HG03025 (cell line): ENCODE measurements at regions not wholly inside any gene's neighbourhood (a gene's known extent, or its start where the extent isn't known, plus 50 kb on each side); places are given as distances from the start of the nearest gene placed in this dataset.

ENCODE experiments used
- ATAC-seq: cut with Tn5 transposase; IDR thresholded peaks from one replicate; pipeline ENCODE4 v1.9.1; 2021; ENCODE audit warnings: mild to moderate bottlenecking, moderate library complexity; ENCODE audit not compliant: unreplicated experiment, low FRiP score

DNA sequence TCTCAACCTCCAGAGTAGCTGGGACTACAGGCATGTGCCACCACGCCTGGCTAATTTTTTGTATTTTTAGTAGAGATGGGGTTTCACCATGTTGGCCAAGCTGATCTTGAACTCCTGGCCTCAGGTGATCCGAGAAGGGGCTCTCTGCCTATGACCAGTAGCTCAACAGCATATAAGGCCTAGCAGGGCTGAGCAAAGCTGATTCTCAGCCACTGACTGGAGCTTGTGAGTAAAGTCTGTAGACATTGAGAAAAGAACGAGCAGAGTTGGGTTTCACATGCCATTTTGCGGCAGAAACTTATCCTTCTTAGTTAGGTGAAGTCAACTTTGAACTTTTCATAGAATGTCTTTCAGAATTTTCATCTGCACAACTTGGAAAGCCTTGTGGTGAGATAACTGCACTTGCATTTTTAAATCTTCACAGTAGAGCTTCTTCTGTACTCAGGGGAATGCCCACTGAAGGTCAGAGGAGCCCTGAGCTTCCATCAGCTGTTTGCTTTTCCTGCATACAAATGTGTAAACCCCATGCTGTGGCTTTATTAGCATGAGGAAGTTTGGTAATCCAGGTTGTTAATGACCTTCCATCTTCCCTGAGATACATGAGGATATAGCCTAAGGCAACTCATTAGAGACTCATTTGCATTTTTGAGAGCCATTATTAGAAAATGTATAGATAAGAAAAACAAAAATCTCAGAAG is 602.4 kb downstream of the METTL4 start:
- ATAC-seq = no peak

DNA sequence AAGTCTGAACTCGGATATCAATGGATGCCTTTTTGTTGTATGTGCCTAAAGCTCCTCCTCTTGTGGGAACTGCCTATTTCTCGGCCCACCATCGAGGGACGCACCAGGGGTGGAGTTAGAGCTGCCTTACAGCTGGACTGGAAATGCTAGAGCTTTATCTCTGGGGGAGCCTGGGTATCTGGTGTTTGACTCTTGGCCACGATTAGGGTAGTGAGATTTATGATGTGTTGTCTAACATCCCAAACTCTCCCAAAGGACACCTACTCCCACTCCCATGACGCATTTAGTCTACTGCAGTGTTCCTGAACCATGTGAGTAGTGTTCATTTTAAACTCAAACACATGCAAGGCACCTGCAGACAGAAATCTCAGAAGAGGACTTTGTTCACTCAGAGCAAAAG is 594.8 kb downstream of the METTL4 start:
- ATAC-seq = no peak

DNA sequence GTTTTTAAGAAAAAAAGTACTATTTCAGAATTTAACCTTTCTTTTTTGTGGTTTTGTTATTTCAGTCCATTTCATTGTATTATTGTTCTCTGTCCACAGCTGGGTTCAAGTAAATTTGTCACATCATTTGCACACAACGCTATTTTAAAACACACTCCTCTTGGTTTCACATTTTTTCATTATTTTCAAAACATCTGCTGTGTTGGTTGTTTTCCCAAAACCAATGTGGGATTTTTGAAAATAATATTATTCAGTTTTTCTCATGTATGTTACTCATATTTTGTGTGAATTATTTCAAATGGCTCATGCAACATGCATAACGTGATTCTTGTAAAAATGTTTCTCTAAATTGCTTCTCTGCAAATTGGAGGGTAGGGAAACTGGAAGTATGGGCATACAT is 589.2 kb downstream of the METTL4 start:
- no peak for ATAC-seq

DNA sequence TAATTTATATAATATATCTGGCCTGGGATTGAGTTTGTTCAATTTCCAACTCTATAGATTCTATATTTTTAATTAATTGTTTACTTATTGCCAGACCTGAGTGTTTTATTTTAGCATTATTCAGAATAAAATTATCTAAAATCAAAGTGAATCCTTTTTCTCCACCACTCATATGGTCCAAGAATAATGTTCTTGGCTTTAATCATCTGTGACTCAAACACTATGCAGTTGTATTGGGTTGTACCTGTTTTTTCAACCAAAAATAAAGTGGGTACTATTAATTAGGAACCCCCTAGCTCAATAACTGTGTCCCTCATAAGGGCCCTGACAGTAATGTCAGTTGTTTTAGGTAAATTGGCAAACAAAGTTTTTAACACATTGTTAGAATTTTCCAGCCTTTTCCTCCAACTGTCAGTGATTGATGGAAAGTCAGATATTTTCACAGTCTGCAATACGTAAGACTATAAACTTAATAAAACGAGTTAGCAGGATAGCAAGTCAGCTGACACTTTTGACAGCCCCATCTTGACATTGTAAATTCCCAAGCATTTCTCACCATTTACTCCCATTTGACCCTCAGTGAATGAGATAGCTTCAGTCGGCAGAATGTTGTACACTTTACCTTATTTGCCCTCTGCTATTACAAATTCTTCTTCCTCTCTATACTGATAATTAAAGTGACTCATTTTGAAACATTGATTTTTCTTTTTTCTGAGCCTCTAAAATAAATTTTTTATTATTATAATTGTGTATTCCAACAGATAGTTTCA is 587.4 kb downstream of the METTL4 start:
- no peak for ATAC-seq

DNA sequence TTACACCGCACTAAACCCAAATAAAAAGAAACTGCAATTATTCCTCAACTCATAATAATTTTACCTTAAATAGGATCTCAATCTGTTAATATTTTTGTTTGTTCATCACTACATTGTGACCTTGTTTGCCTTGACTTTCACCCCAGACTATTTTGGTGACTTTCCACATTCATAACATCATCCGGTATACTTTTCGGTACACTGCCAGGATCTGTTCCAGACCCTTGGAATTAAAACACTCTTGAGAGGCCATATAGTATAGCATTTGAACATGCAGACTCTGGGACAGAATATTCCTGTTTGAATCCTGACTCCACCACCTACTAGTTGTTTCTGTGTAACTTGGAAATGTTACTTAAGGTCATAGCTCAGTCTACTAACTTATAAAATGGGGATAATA is 577.4 kb downstream of the METTL4 start:
- ATAC-seq = no peak

DNA sequence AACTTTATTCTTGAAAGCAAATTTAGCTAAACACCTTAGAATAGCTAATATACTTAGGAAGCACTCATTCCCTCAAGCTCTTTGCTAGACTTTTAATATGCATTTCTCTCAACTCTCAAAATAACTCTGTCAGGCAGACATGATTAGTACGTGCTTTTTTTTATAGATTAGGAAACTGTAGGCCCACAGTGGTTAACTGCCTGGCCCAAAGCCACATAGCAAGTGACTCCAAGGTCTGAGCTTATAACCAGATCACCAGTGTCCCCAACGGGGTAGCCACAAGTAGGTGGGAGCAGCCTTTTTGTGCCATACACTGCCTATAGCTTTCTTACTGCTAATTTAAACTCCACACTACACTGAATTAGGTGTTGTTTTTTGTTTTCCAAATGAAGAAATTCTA is 576.8 kb downstream of the METTL4 start:
- ATAC-seq = no peak

DNA sequence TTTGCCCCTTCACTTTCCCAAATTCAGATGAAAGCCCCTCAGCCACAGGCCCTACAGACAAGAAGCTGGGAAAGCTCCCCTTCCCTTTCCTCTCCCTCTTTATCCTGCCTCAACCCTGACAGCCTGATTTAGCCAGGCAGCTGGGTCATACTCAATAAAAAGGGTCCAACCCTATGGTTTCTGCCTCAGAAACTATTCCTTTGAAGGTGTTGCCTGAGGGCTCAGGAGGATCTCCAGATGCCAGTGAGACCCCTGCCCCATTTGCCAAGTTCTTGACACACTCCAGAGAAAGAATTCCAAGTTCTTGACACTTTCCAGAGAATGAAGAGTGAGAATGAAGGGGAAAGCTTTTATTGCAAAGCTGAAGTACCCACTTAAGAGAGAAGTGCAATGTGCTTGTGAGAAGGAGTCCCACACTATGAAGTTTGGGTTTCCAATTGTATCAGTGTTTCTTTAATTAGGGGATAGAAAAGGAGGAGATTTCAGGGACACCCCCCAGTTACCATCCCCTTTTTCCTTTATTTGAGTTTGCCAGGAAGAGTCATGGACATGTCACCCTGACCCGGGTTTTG is 576.2 kb downstream of the METTL4 start:
- ATAC-seq = no peak

DNA sequence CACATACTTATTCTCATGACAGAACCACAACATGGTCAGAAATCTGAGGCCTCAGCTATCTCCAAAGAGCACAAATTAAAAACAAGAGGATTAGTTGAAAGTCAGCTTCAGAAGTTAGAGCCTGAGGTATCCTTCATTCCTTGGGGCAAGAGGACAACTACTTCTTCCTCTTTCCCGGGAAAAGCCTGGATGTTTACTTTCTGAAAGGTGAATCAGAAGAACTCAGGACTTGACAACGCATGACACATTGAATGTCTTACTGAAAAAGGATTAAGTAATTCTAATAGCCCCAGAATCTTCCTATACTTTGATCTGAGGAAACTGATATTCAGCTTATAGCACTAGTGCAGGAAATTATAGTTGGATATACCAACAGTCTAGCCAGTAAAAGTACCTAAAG is 573.2 kb downstream of the METTL4 start:
- ATAC-seq = no peak

DNA sequence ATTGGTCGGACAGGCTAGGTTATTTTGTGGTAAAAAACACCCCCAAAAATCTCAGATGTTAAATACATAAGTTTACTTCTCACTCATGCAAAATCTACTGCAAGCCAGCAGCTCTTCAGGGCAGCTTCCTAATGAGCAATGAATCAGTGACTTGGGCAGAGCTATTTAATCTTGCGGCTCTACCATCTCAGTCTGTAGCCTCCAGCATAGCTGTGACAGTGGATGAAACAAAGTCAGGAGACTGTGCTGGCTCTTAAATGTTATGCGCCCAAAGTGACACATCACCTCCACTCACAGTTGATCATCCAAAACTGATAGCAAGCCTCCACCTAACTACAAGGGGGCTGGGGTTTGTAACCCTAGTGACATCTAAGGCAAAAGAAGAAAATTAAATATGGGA is 571.9 kb downstream of the METTL4 start:
- ATAC-seq = no peak

DNA sequence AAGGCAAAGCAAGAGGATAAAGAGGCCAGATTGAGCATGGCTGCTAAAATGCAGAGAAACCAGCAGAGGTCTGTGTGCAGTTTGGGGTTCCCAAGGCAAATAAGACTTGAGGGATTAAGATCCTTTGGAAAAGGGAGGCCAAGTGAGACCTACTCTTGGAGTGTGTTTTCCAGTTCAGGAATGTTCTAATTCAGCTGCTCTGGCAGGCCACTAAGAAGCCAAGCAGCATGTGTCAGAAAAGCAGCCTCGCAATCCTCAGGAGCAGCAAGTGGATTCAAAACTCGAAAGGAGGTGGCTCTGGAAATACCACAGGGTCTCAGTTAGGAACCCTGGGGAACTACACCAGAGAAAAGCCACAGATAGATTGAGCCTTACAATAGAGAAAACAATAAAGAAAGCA is 569.2 kb downstream of the METTL4 start:
- ATAC-seq = no peak

DNA sequence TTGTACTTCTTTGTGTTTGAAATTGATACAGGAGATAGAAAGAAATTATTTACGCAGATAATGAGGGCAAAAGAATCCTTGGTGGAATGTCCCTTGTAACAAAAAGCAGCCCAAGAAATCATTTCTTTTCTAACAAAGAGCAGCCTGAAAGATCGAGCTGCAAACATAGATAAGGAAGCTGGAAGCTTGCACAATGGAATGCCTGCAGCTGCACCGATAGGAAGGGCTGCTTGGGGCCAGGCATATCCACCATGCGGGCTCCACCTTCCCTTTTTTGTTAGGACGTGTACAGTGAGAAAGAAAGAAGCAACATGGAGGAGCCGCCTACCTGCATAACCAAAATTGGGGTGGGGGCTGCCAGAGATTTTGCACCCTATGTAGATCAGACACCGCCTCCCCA is 568.7 kb downstream of the METTL4 start:
- no peak for ATAC-seq

DNA sequence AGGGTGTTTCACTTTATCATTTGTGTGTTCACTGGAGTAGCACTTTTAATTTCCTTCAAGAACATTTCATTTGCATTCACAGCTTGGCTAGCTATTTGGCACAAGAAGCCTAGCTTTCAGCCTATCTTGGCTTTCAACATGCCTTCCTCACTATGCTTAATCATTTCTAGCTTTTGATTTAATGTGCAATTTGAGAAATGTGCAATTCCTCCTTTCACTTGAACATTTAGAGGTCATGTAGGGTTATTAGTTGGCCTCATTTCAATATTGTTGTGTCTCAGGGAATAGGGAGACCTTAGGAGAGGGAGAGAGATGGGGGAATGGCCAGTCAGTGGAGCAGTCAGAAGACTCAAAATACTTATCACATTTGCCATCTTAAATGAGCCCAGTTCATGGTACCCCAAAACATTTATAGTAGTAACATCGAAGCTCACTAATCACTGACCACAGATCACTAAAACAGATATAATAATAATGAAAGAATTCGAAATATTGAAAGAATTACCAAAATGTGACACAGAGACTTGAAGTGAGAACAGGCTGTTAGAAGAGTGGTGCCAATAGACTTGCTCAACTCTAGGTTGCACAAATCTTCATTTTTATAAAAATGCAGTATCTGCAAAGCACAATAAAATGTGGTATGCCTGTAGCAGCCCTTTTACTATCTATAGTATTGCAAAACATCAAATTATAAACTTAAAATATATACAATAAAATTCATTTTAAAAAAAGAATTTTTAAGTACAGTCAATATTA is 561.2 kb downstream of the METTL4 start:
- no peak for ATAC-seq

DNA sequence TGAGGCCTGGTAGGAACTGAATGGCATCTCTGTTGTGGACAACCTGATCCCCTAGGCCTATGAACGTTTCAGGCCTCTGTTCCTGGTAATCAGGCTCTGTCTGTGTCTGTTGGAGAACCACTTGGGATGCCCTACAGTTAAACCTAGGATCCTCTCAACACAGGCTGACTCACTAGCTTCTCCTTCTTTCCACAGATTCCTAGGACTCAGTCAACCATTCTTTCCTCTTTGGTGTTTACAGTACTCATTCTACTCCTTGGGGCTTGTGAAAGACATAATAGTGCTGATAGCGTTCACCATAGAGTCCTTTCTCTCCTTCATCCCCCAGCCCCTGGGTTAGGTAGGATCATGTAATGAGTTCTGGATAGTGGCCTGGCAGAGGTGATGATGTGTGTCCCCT is 544.3 kb downstream of the METTL4 start:
- no peak for ATAC-seq

DNA sequence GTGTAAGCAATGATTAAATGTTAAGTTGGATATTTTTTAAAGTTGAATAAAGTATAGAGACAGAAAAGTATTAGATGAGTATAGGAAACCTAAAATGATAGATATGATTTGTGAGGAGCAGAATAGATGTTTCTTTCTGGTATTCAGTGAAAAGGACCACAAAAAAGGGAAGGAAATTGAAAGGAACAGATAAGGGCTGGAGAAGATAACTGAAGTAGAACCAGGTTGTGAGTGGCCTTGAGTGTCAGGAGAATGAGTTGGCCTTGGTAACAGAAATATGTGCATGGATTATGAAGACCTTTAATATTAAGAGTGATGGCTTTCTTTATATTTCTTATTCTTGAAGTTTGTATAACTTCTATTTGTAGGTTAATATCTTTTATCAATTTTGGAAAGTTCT is 543.5 kb downstream of the METTL4 start:
- no peak for ATAC-seq

DNA sequence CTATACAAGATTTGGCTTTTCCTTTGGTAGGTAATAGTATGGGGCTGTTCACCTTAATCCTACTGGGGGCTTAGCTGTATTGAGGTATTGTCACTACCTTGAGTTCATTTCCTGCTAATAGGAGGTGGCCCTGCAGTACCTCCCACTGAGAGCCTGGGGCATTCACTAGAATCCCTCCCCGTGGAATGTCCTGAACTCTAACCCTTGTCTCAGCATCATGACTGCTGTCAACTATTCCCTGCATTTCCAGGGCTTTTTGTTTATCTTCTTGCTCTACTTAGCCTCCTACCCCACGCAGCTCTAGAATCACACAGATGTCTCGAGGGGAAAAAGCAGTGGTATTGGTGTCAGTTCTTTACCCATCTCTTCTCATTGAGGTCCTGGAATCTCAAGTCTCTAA is 542.3 kb downstream of the METTL4 start:
- ATAC-seq = no peak

DNA sequence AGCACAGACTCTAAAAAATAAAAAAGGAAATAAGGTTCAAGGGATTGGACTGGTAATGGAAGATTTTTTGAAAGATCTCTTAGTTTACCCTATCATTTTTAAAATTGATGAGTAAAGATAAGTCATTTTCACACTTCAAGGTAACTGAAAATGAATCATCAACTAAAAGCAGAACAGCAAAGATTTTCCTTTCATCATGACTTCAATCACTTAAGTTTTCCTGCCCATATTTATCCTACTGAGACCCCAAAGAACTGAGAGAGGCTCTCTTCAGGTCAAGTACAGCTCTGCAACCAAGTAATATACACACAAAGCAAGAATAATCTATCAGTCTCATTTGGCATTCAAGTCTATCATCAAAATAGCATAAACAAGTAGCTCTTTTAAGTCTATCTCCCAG is 540.7 kb downstream of the METTL4 start:
- no peak for ATAC-seq

DNA sequence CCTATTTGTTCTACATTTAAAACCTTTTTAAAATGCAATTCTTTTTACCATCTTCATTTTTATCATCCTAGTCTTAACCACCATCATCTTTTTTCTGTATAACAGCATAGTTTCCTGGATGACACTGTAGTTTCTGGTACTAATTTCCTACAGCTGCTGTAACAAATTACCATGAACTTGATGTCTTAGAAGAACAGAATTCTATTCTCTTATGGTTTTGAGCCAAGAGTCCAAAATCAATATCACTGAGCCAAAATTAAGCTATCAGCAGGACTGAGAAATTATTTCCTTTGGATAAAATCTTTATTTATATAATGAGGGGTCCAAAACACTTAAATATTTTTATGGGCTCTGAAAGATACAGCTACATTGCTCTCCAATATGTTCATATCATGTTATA is 539.3 kb downstream of the METTL4 start:
- no peak for ATAC-seq

DNA sequence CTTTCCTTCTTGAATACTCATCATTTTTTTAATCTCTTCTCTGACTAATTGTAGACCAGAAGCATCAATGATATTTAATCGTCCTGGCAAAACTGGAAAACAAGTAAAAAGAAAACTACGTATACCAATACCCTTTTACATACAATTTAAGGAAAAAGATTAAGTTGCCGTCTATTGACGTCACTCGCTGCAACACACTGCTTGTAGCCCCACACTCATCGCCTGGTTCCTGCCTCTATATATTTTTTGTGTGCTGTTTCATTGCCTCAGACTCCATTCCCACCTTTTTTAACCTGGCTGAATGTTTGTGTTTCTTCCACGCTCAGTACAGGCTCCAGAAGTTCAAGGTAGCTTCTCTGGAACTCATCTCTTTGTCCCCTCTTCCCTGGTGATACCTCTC is 536.2 kb downstream of the METTL4 start:
- no peak for ATAC-seq

DNA sequence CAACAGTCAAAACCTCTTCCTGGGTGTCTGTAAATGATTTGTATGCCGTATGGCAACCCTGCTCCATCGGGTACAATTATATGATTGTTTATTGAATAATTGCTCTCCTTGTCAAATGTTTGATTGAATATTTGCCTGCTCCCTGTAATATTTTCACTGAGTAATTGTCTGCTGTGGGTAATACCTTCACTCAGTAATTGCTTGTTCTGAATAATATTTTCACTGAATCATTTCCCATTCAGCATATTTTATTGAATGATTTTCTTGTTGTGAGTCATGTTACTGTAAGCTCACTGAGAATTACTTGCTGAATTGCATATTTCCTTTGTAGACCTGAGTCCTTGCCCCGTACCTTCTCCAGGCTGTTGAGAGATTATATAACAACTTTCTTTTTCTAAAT is 535.2 kb downstream of the METTL4 start:
- no peak for ATAC-seq

DNA sequence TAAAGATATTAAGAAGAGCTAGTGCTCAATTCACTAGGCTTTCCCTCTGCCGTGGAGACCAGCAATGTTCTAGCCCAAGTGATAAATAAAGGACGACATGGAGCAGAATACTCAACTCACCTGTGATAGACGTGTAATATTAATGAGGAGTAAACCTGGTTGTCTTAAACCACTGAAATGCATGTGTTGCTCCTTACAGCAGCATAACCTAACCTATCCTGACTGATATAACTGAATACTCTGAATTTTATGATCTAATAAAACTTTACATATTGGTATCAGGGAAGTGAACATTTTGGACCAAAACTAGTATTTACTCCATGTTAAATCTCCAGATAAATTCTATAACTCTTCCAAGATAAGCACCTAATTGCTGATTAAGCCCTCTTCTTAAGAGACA is 531.0 kb downstream of the METTL4 start:
- no peak for ATAC-seq

DNA sequence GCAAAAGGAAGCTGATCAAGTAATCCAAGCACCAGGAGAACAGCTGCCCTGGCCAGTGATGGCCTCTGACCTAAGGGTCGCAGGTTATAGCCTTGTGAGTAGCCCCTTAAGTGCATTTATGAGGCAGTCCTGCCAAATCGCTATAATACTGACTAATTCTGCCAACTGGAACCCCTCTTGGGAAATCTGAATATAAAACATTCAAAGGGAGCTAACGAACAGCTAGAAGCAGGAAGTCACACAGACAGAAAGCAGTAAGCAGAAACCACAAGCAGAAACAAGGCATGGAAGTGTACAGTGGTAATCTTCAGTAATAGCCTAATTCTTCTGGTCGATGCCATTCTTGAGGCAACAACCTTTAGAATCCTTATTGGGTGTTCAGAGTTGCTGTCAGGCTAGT is 521.3 kb downstream of the METTL4 start:
- no peak for ATAC-seq
